ENCODE measurements at regions not wholly inside any gene's neighbourhood (a gene's known extent, or its start where the extent isn't known, plus 50 kb on each side); places are given as distances from the start of the nearest gene placed in this dataset.

DNA sequence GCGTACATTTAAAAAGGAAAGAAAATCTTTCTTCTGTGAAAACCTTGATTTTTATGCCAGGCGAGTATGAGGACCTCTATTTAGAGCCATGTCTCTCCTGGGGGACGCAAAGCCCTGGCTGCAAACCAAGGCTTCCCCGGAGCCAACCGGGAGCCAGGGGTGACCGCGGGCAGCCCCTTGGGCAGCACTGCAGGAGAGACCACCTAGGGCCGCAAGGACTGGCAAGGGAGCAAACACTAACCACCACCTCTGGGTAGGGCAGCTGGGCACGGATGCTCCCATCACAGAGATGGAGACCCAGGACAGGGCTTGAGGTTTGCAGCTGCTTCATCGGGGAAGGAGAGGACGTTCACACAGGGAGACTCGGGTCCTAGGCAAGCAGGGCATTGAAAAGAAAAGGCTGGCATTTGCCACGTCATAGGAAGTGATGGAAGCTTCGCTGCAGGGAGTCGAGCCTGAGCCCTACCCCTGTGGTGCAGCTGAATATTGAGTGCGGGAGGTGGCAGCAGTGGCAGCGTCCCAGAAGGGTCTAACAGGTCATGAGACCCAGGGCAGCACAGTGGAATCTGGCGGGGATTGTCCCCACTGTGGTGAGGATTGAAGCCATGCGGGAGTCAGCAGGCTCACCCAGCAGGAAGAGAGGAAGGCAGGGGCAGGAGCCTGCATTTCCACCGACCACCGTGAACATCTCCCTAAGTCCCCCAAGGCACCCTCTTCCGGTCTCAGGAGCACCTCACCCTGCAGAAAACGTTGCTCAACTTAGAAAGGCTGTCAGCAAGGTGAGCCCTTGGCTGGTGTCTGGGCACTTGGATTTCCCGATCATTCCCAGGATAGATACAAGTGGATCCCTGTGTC, 156.2 kb upstream of the CST7 start:
- H3K9me3 Mint-ChIP-seq: no peaks in the 10 kb centered on the region
- H3K4me1 Mint-ChIP-seq (ENCODE audit: unreplicated experiment): no peaks in the 10 kb centered on the region
- H3K27ac Mint-ChIP-seq: no peak overlapping the region
- DNase-seq (ENCODE audit: extremely low spot score, unreplicated experiment): no peak
- no peak overlapping the region for H3K4me3 Mint-ChIP-seq
- H3K36me3 Mint-ChIP-seq: no peaks in the 10 kb centered on the region
- TF ChIP-seq, protein P1, sequence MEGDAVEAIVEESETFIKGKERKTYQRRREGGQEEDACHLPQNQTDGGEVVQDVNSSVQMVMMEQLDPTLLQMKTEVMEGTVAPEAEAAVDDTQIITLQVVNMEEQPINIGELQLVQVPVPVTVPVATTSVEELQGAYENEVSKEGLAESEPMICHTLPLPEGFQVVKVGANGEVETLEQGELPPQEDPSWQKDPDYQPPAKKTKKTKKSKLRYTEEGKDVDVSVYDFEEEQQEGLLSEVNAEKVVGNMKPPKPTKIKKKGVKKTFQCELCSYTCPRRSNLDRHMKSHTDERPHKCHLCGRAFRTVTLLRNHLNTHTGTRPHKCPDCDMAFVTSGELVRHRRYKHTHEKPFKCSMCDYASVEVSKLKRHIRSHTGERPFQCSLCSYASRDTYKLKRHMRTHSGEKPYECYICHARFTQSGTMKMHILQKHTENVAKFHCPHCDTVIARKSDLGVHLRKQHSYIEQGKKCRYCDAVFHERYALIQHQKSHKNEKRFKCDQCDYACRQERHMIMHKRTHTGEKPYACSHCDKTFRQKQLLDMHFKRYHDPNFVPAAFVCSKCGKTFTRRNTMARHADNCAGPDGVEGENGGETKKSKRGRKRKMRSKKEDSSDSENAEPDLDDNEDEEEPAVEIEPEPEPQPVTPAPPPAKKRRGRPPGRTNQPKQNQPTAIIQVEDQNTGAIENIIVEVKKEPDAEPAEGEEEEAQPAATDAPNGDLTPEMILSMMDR (conservative IDR thresholded peaks at IDR 0.05): no peak
- peaks cover 7% of the 10 kb centered on the region for H3K27me3 Mint-ChIP-seq

DNA sequence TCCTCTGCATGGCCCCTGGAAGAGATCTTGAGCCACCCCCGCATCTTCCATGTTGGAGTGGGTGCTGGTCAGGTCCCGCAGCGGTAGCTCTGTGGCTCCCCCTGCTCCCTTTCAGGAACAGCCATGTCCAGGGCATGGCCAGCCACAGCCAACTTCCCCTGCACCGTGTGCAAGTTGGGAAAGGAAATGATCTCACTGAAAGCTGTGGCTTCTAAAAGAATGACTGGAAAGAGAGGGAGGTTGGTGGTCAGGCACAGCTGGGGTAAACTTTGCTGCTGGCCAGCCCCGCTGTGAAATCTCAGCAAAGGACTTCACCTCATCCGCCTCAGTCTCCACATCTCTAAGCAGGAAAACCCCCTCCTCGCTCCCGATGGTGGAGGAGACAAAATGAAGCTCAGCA, 153.6 kb upstream of the CST7 start:
- no peaks in the 10 kb centered on the region for H3K9me3 Mint-ChIP-seq
- TF ChIP-seq, protein P1 (conservative IDR thresholded peaks at IDR 0.05): no peak
- H3K4me1 Mint-ChIP-seq (ENCODE audit: unreplicated experiment): no peaks in the 10 kb centered on the region
- H3K27ac Mint-ChIP-seq: no peak overlapping the region
- peaks cover 7% of the 10 kb centered on the region for H3K27me3 Mint-ChIP-seq
- H3K36me3 Mint-ChIP-seq: no peaks in the 10 kb centered on the region
- no peak for DNase-seq (ENCODE audit: extremely low spot score, unreplicated experiment)
- no peak overlapping the region for H3K4me3 Mint-ChIP-seq

DNA sequence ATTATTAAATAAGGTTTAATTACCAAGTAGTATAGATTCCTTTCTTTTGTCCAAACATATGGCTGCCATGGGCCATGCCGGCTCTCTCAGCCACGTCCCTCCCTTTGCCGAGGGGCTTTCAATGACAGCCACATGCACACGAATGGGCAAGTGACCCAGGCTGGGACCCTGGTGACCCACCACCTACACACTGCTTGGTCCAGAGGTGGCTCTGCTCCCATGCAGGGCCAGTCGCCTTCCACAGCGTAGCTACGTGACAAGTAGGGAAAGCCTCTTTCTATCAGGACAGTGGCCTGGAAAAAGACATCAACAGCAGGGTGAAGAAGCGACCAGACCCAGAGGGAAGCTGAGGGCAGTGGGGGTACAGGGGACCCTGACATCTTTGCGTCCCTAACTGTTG, 152.8 kb upstream of the CST7 start:
- Mint-ChIP-seq H3K27me3 (peaks cover 10% of the 10 kb centered on the region), H3K4me3 (no peak overlapping the region), H3K27ac (no peak overlapping the region), H3K4me1 (ENCODE audit: unreplicated experiment) (no peaks in the 10 kb centered on the region), H3K9me3 (no peaks in the 10 kb centered on the region), H3K36me3 (no peaks in the 10 kb centered on the region)
- no peak for DNase-seq (ENCODE audit: extremely low spot score, unreplicated experiment)
- TF ChIP-seq, protein P1 (conservative IDR thresholded peaks at IDR 0.05): no peak

DNA sequence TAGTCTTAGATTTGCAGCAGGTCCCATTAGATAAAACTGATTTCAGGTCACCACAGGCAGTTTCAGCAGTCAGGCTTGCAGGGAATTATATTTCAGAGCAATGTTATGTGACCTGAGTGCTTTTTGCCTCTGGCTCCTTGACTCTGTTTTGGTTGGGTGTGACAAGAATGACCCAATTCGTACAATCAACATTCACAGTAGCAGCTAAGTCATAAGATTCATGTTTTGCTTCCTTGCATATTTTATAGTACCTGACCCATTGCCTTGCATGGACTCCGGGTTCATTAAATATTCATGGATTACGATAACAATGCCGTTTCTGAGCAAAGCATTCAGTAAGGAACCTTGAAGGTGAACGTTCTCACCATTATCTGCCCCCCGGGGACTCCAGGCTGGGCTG, 152.0 kb upstream of the CST7 start:
- Mint-ChIP-seq H3K27ac (no peak overlapping the region), H3K4me1 (ENCODE audit: unreplicated experiment) (no peaks in the 10 kb centered on the region), H3K9me3 (no peaks in the 10 kb centered on the region), H3K36me3 (no peaks in the 10 kb centered on the region), H3K27me3 (peaks cover 3% of the 10 kb centered on the region), H3K4me3 (no peak overlapping the region)
- no peak for DNase-seq (ENCODE audit: extremely low spot score, unreplicated experiment)
- TF ChIP-seq, protein P1 (conservative IDR thresholded peaks at IDR 0.05): no peak

DNA sequence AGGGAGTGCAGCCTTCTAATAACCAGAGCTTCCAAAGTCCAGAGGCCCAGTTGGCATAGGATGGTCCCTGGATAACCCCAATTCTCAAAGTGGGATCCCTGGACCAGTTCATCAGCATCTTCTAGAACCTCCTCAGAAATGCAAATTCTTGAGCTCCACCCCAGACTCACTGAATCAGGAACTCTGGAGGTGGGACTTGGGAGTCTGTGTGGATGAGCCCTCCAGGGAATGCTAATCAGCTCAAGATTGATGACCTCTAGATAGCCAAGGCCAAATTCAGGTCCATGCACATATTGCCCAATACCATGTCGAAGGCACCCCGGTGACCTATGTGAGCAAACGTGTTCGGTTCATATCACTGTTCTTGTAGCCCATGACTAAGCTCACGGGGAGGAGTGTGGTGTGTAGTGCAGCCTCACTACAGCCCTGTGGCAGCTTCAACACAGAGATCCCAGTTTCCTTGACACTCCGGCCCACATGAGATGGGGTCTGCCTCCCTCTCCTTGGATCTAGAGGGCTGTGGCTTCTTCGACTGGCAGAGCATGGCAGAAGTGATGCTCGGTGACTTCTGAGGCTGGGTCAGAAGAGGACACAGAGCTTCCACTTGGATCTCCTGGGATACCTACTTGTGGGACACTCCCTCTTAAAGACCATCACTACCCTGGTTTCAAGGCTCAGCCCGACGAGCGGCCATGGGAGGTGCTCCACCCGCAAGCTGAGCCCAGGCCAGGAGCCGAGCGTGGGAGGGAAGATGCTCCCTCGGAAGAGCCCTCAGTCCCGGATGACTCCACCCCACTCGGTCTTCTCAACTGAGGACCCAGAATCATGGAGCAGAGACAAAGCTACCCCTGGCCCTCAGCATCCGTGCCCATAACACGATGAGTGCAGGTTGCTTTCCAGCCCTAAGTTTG, 151.1 kb upstream of the CST7 start:
- Mint-ChIP-seq H3K4me1 (ENCODE audit: unreplicated experiment) (no peaks in the 10 kb centered on the region), H3K36me3 (no peaks in the 10 kb centered on the region), H3K9me3 (no peaks in the 10 kb centered on the region), H3K27me3 (peaks cover 3% of the 10 kb centered on the region), H3K4me3 (no peak overlapping the region), H3K27ac (no peak overlapping the region)
- no peak for DNase-seq (ENCODE audit: extremely low spot score, unreplicated experiment)
- TF ChIP-seq, protein P1 (conservative IDR thresholded peaks at IDR 0.05): no peak
